ENCODE measurements at regions not wholly inside any gene's neighbourhood (a gene's known extent, or its start where the extent isn't known, plus 50 kb on each side); places are given as distances from the start of the nearest gene placed in this dataset.

GRCh38 chrX:859329-859728 is 228.7 kb downstream of the SHOX start:
- Histone ChIP-seq H3K4me3 (no peak overlapping the region), H3K27me3 (ENCODE audit: low read depth) (no peaks in the 10 kb centered on the region), H3K27ac (no peak overlapping the region), H3K4me1 (no peaks in the 10 kb centered on the region), H3K9me3 (no peaks in the 10 kb centered on the region), H3K36me3 (no peaks in the 10 kb centered on the region)
- DNase-seq (no peak), ATAC-seq (no peak)
- no peak for TF ChIP-seq CTCF (IDR thresholded peaks at IDR 0.05)
- intact Hi-C loops (cut with DNase I): no loop called here

- H3K36me3 ChIP-seq: no peaks in the 10 kb centered on the region
- H3K4me3 ChIP-seq: no peak overlapping the region
- H3K27ac ChIP-seq: no peak overlapping the region
- ATAC-seq: no peak
- H3K4me1 ChIP-seq: no peaks in the 10 kb centered on the region
- intact Hi-C loops (cut with DNase I): no loop called here
- no peaks in the 10 kb centered on the region for H3K9me3 ChIP-seq
- no peak for DNase-seq
- no peaks in the 10 kb centered on the region for H3K27me3 ChIP-seq (ENCODE audit: low read depth)
- no peak for TF ChIP-seq CTCF (IDR thresholded peaks at IDR 0.05)
Measured at GRCh38 chrX:858542-859078, 228.0 kb downstream of the SHOX start.

- no peak for ATAC-seq
- Histone ChIP-seq H3K4me1 (no peaks in the 10 kb centered on the region), H3K9me3 (no peaks in the 10 kb centered on the region), H3K27ac (no peak overlapping the region), H3K4me3 (no peak overlapping the region), H3K27me3 (ENCODE audit: low read depth) (no peaks in the 10 kb centered on the region), H3K36me3 (no peaks in the 10 kb centered on the region)
- intact Hi-C loops (cut with DNase I): no loop called here
- TF ChIP-seq CTCF (IDR thresholded peaks at IDR 0.05): no peak
- DNase-seq: no peak
Measured at GRCh38 chrX:857376-857775, 226.8 kb downstream of the SHOX start.

GRCh38 chrX:856566-857290 is 226.1 kb downstream of the SHOX start:
- intact Hi-C loops (cut with DNase I): no loop called here
- Histone ChIP-seq H3K4me3 (no peak overlapping the region), H3K4me1 (no peaks in the 10 kb centered on the region), H3K36me3 (no peaks in the 10 kb centered on the region), H3K27ac (no peak overlapping the region), H3K9me3 (no peaks in the 10 kb centered on the region), H3K27me3 (ENCODE audit: low read depth) (no peaks in the 10 kb centered on the region)
- no peak for ATAC-seq
- DNase-seq: no peak
- TF ChIP-seq CTCF (IDR thresholded peaks at IDR 0.05): no peak

GRCh38 chrX:853304-853703 is 222.7 kb downstream of the SHOX start:
- ATAC-seq (no peak), DNase-seq (no peak)
- Histone ChIP-seq H3K4me1 (no peaks in the 10 kb centered on the region), H3K4me3 (no peak overlapping the region), H3K9me3 (no peaks in the 10 kb centered on the region), H3K27me3 (ENCODE audit: low read depth) (no peaks in the 10 kb centered on the region), H3K27ac (no peak overlapping the region), H3K36me3 (no peaks in the 10 kb centered on the region)
- TF ChIP-seq CTCF (IDR thresholded peaks at IDR 0.05): no peak
- intact Hi-C loops (cut with DNase I): no loop called here
